ENCODE measurements at regions not wholly inside any gene's neighbourhood (a gene's known extent, or its start where the extent isn't known, plus 50 kb on each side); places are given as distances from the start of the nearest gene placed in this dataset.

- no peak for TF ChIP-seq CTCF (IDR thresholded peaks at IDR 0.05; ENCODE audit: insufficient read depth, low read depth, low read length)
- DNase-seq (ENCODE audit: low read depth) = peak; percentile 39
- no peak overlapping the region for H3K4me3 ChIP-seq (ENCODE audit: low read depth, low read length)
These were observed 201.5 kb upstream of the S1PR3 start for GRCh38 chr9:88789785-88790184.

- DNase-seq (ENCODE audit: low read depth) = peak; percentile 89
- no peak for TF ChIP-seq CTCF (IDR thresholded peaks at IDR 0.05; ENCODE audit: insufficient read depth, low read depth, low read length)
These were observed 200.0 kb upstream of the S1PR3 start for GRCh38 chr9:88791105-88791805.

GRCh38 chr9:88792502-88792901 is 198.8 kb upstream of the S1PR3 start:
- no peak for DNase-seq (ENCODE audit: low read depth)
- H3K4me3 ChIP-seq (ENCODE audit: low read depth, low read length) = no peak overlapping the region
- no peak for TF ChIP-seq CTCF (IDR thresholded peaks at IDR 0.05; ENCODE audit: insufficient read depth, low read depth, low read length)

More at GRCh38 chr9:88791105-88791805, 200.0 kb upstream of the S1PR3 start:
- no peak overlapping the region for H3K4me3 ChIP-seq (ENCODE audit: low read depth, low read length)

GRCh38 chr9:88794100-88794499 is 197.2 kb upstream of the S1PR3 start:
- H3K4me3 ChIP-seq (ENCODE audit: low read depth, low read length) = no peak overlapping the region
- DNase-seq (ENCODE audit: low read depth) = no peak
- no peak for TF ChIP-seq CTCF (IDR thresholded peaks at IDR 0.05; ENCODE audit: insufficient read depth, low read depth, low read length)

GRCh38 chr9:88796947-88797346 is 194.3 kb upstream of the S1PR3 start:
- DNase-seq (ENCODE audit: low read depth) = no peak
- TF ChIP-seq CTCF (IDR thresholded peaks at IDR 0.05; ENCODE audit: insufficient read depth, low read depth, low read length) = no peak
- no peak overlapping the region for H3K4me3 ChIP-seq (ENCODE audit: low read depth, low read length)

- no peak for TF ChIP-seq CTCF (IDR thresholded peaks at IDR 0.05; ENCODE audit: insufficient read depth, low read depth, low read length)
- no peak overlapping the region for H3K4me3 ChIP-seq (ENCODE audit: low read depth, low read length)
- no peak for DNase-seq (ENCODE audit: low read depth)
These were observed 192.8 kb upstream of the S1PR3 start for GRCh38 chr9:88798476-88798875.

All from fibroblast of villous mesenchyme (primary cell).